GM10266 (cell line): ENCODE measurements at regions not wholly inside any gene's neighbourhood (a gene's known extent, or its start where the extent isn't known, plus 50 kb on each side); places are given as distances from the start of the nearest gene placed in this dataset.
"Not testable (repeated sequence)": the region's sequence is repeated elsewhere in the genome, so short reads cannot be mapped to it uniquely, and the experiment has no call there.

ENCODE experiments used
- DNase-seq: peaks from one replicate; pipeline ENCODE4 v3.0.0; 2012; ENCODE audit errors: extremely low spot score
- TF ChIP-seq, protein P1 (sequence below): IDR thresholded peaks from 2 replicates; pipeline ENCODE4 v1.5.1; 2012; ENCODE audit warnings: mild to moderate bottlenecking, low read depth; ENCODE audit not compliant: control insufficient read depth, insufficient read depth; ENCODE audit errors: missing control alignments

DNA sequence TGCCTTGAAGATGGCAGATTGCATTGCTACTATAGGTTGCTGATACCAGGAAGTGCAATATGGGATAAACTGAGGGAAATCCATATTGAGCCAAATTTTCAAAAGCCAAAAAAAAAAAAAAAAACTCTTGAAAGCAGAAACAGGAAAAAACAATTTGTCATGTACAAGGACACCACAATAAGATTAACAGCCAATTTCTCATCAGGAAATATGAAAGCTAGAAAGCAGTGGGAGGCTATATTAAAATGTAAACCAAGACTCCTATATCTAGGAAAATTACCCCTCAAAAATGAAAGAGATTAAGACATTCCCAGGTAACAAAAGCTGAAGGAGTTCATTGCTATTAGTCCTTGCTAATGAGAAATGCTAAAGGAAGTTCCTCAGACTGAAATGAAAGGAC lies 462.8 kb upstream of the DPH6 start:
- no peak for DNase-seq
- TF ChIP-seq, protein P1, sequence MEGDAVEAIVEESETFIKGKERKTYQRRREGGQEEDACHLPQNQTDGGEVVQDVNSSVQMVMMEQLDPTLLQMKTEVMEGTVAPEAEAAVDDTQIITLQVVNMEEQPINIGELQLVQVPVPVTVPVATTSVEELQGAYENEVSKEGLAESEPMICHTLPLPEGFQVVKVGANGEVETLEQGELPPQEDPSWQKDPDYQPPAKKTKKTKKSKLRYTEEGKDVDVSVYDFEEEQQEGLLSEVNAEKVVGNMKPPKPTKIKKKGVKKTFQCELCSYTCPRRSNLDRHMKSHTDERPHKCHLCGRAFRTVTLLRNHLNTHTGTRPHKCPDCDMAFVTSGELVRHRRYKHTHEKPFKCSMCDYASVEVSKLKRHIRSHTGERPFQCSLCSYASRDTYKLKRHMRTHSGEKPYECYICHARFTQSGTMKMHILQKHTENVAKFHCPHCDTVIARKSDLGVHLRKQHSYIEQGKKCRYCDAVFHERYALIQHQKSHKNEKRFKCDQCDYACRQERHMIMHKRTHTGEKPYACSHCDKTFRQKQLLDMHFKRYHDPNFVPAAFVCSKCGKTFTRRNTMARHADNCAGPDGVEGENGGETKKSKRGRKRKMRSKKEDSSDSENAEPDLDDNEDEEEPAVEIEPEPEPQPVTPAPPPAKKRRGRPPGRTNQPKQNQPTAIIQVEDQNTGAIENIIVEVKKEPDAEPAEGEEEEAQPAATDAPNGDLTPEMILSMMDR = no peak

DNA sequence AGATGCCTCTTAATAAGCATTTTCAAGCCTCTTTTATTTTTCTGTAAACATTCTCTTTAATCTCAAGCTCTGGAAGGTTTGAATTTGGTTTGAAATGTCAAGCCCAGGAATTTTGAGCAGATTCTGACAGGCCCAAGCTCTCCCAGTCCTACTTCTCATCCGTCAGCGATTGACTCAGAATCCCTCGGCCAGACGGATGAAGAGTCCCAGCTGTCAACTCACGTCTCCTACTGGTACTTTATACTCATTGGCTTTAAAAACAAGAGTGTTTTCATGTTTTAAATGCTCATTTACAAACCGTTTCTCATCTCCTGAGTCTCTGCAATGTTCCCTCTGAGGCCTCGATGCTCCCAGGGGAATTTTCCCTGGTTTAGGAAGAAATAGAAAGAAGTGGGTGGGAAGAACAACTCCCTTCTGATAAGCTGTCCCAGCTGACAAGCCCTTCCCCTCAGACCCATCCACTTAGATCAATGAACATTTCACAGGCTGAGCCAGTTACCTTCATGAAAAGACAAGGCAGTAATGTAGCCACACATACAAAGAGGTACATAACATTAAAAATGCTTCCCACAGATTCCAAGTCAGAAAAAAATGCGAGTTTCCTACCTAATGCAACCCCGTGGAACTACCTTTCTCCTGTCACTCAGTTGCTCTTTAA lies 478.2 kb upstream of the DPH6 start:
- TF ChIP-seq, protein P1 = no peak
- no peak for DNase-seq

DNA sequence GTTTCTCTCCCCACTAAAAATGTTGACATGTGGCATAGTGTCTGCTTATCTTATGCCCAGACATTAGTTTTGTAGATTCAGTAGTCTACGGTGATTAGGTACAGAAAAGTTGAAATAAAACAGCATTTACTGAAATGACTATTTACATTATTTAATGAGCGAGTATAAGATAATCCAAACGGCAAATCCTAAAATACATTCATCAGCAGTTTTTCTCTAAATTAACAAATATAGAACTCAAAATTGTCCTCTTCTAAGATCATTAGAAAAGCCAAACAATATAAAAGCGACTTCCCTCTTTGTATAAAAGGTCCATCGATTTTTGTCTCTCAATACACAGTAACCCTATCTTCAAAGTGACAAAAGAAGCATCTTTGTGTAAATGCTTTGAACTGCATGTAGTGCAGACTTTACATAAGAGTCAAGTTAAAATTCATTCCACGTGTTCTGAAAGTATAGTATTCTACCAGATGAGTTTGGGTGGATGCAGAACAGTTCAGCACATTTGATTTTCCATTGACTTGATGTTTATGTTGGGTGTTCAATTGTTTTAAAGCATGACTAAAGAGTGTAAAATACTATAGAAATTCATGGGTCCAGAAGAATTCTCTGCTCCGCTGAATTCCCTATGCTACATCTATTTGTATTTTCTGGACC lies 480.8 kb upstream of the DPH6 start:
- TF ChIP-seq, protein P1 = no peak
- no peak for DNase-seq

DNA sequence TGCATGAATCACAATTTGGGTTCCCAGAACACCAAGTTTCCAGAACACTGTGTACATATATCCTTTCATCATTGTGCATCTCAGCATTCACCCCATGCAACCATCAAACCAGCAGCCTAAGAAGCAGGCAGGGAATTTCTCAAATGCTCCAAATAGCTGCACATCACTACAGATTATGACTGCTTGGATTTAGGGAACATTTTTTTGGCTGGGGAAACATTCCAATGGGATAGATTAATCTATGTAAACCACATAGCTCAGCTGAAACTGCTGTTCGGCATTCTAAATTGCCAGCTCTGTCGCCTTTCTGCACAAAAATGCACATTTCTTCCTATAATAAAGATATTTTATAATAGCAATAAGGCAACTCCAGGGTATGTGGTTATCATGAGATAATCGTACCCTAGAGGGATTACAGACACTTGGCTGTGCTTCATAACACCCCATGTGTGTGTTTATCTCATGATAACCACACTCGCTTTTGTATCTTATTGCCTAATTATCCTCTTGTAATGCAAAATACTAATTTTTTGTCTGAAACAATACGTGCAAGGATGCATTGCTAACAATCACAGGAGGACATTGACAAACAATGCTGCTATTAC lies 483.7 kb upstream of the DPH6 start:
- TF ChIP-seq, protein P1 = no peak
- DNase-seq = no peak

DNA sequence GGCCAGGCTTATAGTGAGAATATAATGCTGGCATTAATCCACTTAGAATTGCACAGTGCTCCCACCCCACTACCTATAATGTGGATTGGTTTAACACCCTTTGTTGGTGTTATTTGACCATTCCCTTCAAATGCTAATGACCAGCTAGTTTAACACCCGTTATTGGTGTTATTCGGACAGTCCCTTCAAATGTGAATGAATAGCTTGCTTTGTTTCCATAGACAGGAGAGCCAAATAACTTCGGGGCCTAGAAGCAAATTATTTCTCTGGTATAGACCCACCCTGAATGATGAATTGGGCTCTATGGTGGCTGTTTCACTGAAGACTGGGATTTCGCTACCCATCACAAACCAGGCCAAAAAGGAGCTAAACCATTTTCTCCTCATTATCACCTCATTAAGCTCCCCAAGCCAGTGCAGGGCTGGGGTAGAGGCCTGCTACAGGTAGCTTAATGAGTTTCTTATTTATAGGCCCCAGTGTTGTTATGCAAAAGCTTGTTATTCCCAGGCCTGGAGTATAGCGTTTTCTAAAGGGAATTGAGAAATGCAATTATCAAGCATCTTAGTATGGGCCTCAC lies 494.1 kb upstream of the DPH6 start:
- no peak for DNase-seq
- TF ChIP-seq, protein P1 = no peak

DNA sequence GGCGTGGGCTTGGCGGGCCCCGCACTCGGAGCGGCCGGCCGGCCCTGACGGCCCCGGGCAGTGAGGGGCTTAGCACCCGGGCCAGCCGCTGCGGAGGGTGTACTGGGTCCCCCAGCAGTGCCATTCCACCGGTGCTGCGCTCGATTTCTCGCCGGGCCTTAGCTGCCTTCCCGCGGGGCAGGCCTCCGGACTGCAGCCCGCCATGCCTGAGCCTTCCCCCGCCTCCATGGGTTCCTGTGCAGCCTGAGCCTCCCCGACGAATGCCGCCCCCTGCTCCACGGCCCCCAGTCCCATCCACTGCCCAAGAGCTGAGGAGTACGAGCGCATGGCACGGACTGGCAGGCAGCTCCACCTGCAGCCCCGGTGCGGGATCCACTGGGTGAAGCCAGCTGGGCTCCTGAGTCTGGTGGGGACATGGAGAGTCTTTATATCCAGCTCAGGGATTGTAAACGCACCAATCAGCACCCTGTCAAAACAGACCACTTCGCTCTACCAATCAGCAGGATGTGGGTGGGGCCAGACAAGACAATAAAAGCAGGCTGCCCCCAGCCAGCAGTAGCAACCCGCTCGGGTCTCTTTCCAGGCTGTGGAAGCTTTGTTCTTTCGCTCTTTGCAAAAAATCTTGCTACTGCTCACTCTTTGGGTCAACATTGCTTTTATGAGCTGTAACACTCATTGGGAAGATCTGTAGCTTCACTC lies 501.2 kb upstream of the DPH6 start:
- not testable (repeated sequence) for DNase-seq

DNA sequence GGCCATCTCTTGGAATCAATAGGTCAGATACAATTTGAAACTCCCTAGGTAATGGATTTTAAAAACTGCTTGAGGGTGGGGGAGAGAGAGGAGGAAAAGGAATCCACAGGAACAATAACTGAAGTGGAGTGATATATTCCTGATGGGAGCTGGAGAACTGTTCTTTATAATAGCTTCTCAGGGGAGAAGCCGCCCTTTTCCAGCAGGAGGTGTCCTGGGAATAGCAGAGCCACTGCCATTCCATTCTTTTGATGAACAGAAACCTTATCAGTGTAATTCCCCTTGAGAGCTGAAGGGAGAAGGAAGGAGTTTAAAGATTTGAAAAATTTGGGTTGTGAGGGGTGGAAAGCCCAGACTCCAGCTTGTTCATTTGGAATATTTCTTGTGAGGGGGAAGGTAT lies 504.9 kb upstream of the DPH6 start:
- TF ChIP-seq, protein P1 = no peak
- no peak for DNase-seq

DNA sequence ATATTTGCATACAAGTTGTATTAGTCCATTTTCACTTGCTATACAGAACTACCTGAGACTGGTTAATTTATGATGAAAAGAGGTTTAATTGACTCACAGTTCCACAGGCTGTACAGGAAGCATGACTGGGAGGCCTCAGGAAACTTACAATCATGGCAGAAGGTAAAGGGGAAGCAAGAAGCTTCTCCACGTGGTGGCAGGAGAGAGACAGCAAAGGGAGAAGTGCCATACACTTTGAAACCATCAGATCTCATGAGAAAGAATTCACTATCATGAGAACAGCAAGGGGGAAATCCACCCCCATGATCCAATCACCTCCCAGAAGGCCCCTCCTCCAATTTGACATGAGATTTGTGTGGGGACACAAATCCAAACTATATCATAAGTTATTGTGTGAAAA lies 506.7 kb upstream of the DPH6 start:
- not testable (repeated sequence) for DNase-seq
